GM13977 (cell line): ENCODE measurements at regions not wholly inside any gene's neighbourhood (a gene's known extent, or its start where the extent isn't known, plus 50 kb on each side); places are given as distances from the start of the nearest gene placed in this dataset.

ENCODE experiments used
- DNase-seq: peaks from one replicate; pipeline ENCODE4 v3.0.0; 2012; ENCODE audit warnings: low spot score
- CTCF ChIP-seq: IDR thresholded peaks from 2 replicates; pipeline ENCODE4 v1.5.1; 2012; ENCODE audit warnings: mild to moderate bottlenecking, control low read depth; ENCODE audit not compliant: insufficient read depth; ENCODE audit errors: extremely low read depth, missing control alignments
- in situ Hi-C: fragments of 300-500 bp; cut with MboI; formaldehyde crosslinking; loops from one replicate; pipeline ENCODE4 v1.12.0; 2022; ENCODE audit warnings: low sequenced_read_pairs, low pct_unique_long_range_greater_than_20kb, mixed read lengths, inconsistent platforms; ENCODE audit not compliant: unreplicated experiment

- no peak for DNase-seq
- TF ChIP-seq CTCF = no peak
- in situ Hi-C loops = no loop called here
These were observed 333.1 kb downstream of the DYSF start for GRCh38 chr2:71786291-71787107.

GRCh38 chr2:71785516-71785981, 332.2 kb downstream of the DYSF start:
- in situ Hi-C loops = no loop called here
- TF ChIP-seq CTCF = no peak
- DNase-seq = no peak

GRCh38 chr2:71784734-71785511, 331.6 kb downstream of the DYSF start:
- TF ChIP-seq CTCF = no peak
- DNase-seq = peak; percentile 7
- in situ Hi-C loops = no loop called here

GRCh38 chr2:71783815-71784214, 330.5 kb downstream of the DYSF start:
- in situ Hi-C loops = no loop called here
- peak; percentile 3 for DNase-seq
- no peak for TF ChIP-seq CTCF

GRCh38 chr2:71783215-71783614, 329.9 kb downstream of the DYSF start:
- peak; percentile 14 for DNase-seq
- TF ChIP-seq CTCF = no peak
- in situ Hi-C loops = no loop called here

- DNase-seq = peak; percentile 4
- in situ Hi-C loops = no loop called here
- TF ChIP-seq CTCF = no peak
These were observed 329.0 kb downstream of the DYSF start for GRCh38 chr2:71782323-71782722.
